Keratinocyte (primary cell): ENCODE measurements at regions not wholly inside any gene's neighbourhood (a gene's known extent, or its start where the extent isn't known, plus 50 kb on each side); places are given as distances from the start of the nearest gene placed in this dataset.

Experiments used
- EZH2 ChIP-seq: IDR thresholded peaks from one replicate; pipeline ENCODE4 v1.6.1; 2012; ENCODE audit warnings: inconsistent platforms, mild to moderate bottlenecking, low read length, moderate library complexity
- TF ChIP-seq, protein P1 (sequence below), 3 experiments: IDR thresholded peaks in 1 of 3; conservative IDR thresholded peaks in 1 of 3; optimal IDR thresholded peaks in 1 of 3; 2 replicates in 2 of 3; 3 replicates in 1 of 3; pipeline versions ENCODE3 to v1.5.1; 2011; ENCODE audit warnings: low read length in 3 of 3, mild to moderate bottlenecking in 3 of 3, moderate library complexity in 2 of 3, control low read depth in 1 of 3, inconsistent platforms in 1 of 3; ENCODE audit not compliant: insufficient read depth in 2 of 3; ENCODE audit errors: extremely low read depth in 1 of 3

DNA sequence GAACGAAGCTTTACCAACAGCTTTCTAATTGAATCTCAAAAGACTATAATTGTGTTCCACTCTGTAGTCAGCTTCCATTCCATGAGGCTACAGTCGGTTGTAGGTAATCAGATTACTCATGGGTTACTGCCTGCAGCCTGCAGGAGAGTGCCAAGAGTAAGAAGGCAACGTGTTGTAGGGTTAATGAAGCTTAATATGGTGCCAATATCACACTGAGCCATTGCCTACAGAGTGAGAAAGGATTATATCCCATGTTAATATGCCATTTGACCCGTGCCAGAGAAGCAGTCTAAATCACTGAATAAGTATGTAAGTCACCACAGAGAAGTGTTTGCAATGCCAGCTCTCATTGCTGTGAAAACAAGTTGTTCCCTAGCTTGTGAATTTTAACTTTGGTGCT is 734.5 kb upstream of the ACVR2A start:
- TF ChIP-seq, protein P1, sequence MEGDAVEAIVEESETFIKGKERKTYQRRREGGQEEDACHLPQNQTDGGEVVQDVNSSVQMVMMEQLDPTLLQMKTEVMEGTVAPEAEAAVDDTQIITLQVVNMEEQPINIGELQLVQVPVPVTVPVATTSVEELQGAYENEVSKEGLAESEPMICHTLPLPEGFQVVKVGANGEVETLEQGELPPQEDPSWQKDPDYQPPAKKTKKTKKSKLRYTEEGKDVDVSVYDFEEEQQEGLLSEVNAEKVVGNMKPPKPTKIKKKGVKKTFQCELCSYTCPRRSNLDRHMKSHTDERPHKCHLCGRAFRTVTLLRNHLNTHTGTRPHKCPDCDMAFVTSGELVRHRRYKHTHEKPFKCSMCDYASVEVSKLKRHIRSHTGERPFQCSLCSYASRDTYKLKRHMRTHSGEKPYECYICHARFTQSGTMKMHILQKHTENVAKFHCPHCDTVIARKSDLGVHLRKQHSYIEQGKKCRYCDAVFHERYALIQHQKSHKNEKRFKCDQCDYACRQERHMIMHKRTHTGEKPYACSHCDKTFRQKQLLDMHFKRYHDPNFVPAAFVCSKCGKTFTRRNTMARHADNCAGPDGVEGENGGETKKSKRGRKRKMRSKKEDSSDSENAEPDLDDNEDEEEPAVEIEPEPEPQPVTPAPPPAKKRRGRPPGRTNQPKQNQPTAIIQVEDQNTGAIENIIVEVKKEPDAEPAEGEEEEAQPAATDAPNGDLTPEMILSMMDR (optimal IDR thresholded peaks at IDR 0.05 in 1 of 3, IDR thresholded peaks at IDR 0.05 in 1 of 3, conservative IDR thresholded peaks at IDR 0.05 in 1 of 3; ENCODE audit: extremely low read depth in 1 of 3, insufficient read depth in 2 of 3, low read length in 3 of 3), result no peak
- TF ChIP-seq EZH2, result no peak
